ENCODE measurements at regions not wholly inside any gene's neighbourhood (a gene's known extent, or its start where the extent isn't known, plus 50 kb on each side); places are given as distances from the start of the nearest gene placed in this dataset.
A peak's percentile ranks its signal among the peaks of the same experiment; 100 is the strongest.

GRCh38 chr2:29974086-29974485 is 52.7 kb upstream of the ALK start:
- DNase-seq (ENCODE audit: extremely low read depth in 1 of 11, low read depth in 9 of 11, low spot score in 4 of 11): no peak

- DNase-seq (ENCODE audit: extremely low read depth in 1 of 11, low read depth in 9 of 11, low spot score in 4 of 11): no peak
Measured at GRCh38 chr2:29977284-29977683, 55.9 kb upstream of the ALK start.

GRCh38 chr2:29981402-29981801 is 60.0 kb upstream of the ALK start:
- no peak for DNase-seq (ENCODE audit: extremely low read depth in 1 of 11, low read depth in 9 of 11, low spot score in 4 of 11)

- DNase-seq (ENCODE audit: extremely low read depth in 1 of 11, low read depth in 9 of 11, low spot score in 4 of 11): no peak
Measured at GRCh38 chr2:29983308-29983707, 61.9 kb upstream of the ALK start.

GRCh38 chr2:29987146-29987545 is 65.8 kb upstream of the ALK start:
- DNase-seq (ENCODE audit: extremely low read depth in 1 of 11, low read depth in 9 of 11, low spot score in 4 of 11): no peak

- peak; percentile 31 to 81 (median 56) for DNase-seq (ENCODE audit: extremely low read depth in 1 of 11, low read depth in 9 of 11, low spot score in 4 of 11)
Measured at GRCh38 chr2:29990129-29990528, 68.7 kb upstream of the ALK start.

- DNase-seq (ENCODE audit: extremely low read depth in 1 of 11, low read depth in 9 of 11, low spot score in 4 of 11): peak in 1 of 11 donors; percentile 3
Measured at GRCh38 chr2:29991086-29991485, 69.7 kb upstream of the ALK start.

- no peak for DNase-seq (ENCODE audit: extremely low read depth in 1 of 11, low read depth in 9 of 11, low spot score in 4 of 11)
Measured at GRCh38 chr2:29995241-29995640, 73.9 kb upstream of the ALK start.

GRCh38 chr2:30003128-30003527 is 81.7 kb upstream of the ALK start:
- no peak for DNase-seq (ENCODE audit: extremely low read depth in 1 of 11, low read depth in 9 of 11, low spot score in 4 of 11)

GRCh38 chr2:30022444-30023071 is 101.2 kb upstream of the ALK start:
- no peak for DNase-seq (ENCODE audit: extremely low read depth in 1 of 11, low read depth in 9 of 11, low spot score in 4 of 11)

GRCh38 chr2:30024281-30024680 is 102.9 kb upstream of the ALK start:
- no peak for DNase-seq (ENCODE audit: extremely low read depth in 1 of 11, low read depth in 9 of 11, low spot score in 4 of 11)

- peak; percentile 21 to 56 (median 42) for DNase-seq (ENCODE audit: extremely low read depth in 1 of 11, low read depth in 9 of 11, low spot score in 4 of 11)
Measured at GRCh38 chr2:30026091-30027055, 105.0 kb upstream of the ALK start.

GRCh38 chr2:30029804-30030203 is 108.4 kb upstream of the ALK start:
- no peak for DNase-seq (ENCODE audit: extremely low read depth in 1 of 11, low read depth in 9 of 11, low spot score in 4 of 11)

GRCh38 chr2:30030361-30030760 is 109.0 kb upstream of the ALK start:
- DNase-seq (ENCODE audit: extremely low read depth in 1 of 11, low read depth in 9 of 11, low spot score in 4 of 11): peak in 2 of 11 donors; percentile 3 to 7

- DNase-seq (ENCODE audit: extremely low read depth in 1 of 11, low read depth in 9 of 11, low spot score in 4 of 11): no peak
Measured at GRCh38 chr2:30031184-30031583, 109.8 kb upstream of the ALK start.

GRCh38 chr2:30034052-30034775 is 112.6 kb upstream of the YPEL5 start:
- DNase-seq (ENCODE audit: extremely low read depth in 1 of 11, low read depth in 9 of 11, low spot score in 4 of 11): no peak

GRCh38 chr2:30037016-30037415 is 109.8 kb upstream of the YPEL5 start:
- no peak for DNase-seq (ENCODE audit: extremely low read depth in 1 of 11, low read depth in 9 of 11, low spot score in 4 of 11)

- no peak for DNase-seq (ENCODE audit: extremely low read depth in 1 of 11, low read depth in 9 of 11, low spot score in 4 of 11)
Measured at GRCh38 chr2:30038419-30038818, 108.4 kb upstream of the YPEL5 start.

GRCh38 chr2:30039101-30039500 is 107.7 kb upstream of the YPEL5 start:
- peak in 3 of 11 donors; percentile 11 to 17 (median 12) for DNase-seq (ENCODE audit: extremely low read depth in 1 of 11, low read depth in 9 of 11, low spot score in 4 of 11)

- DNase-seq (ENCODE audit: extremely low read depth in 1 of 11, low read depth in 9 of 11, low spot score in 4 of 11): no peak
Measured at GRCh38 chr2:30040147-30040546, 106.7 kb upstream of the YPEL5 start.

Measured in renal cortex interstitium (tissue), 11 donors.